IPS DF 6.9 (cell line): ENCODE measurements at regions not wholly inside any gene's neighbourhood (a gene's known extent, or its start where the extent isn't known, plus 50 kb on each side); places are given as distances from the start of the nearest gene placed in this dataset.

Source experiments
- DNase-seq: peaks from one replicate; pipeline ENCODE4 v3.0.0-alpha.2; 2013; ENCODE audit warnings: low read depth, low spot score
- H3K27ac ChIP-seq: one replicate; pipeline ENCODE4 v1.5.1; 2013; ENCODE audit warnings: low read length, control low read depth
- H3K27me3 ChIP-seq: 2 replicates; pipeline ENCODE4 v1.6.1; 2013; ENCODE audit warnings: mild to moderate bottlenecking, low read length; ENCODE audit not compliant: control insufficient read depth, insufficient read depth
- H3K36me3 ChIP-seq: 2 replicates; pipeline ENCODE4 v1.6.1; 2013; ENCODE audit warnings: low read length; ENCODE audit not compliant: control insufficient read depth, insufficient read depth
- H3K4me1 ChIP-seq: 2 replicates; pipeline ENCODE4 v1.6.1; 2013; ENCODE audit warnings: low read length; ENCODE audit not compliant: control insufficient read depth, insufficient read depth
- H3K4me3 ChIP-seq: 2 replicates; pipeline ENCODE4 v1.5.1; 2013; ENCODE audit warnings: mild to moderate bottlenecking, low read length
- H3K9me3 ChIP-seq: 2 replicates; pipeline ENCODE4 v1.6.1; 2013; ENCODE audit warnings: low read length, inconsistent platforms; ENCODE audit not compliant: control insufficient read depth, insufficient read depth
- WGBS: extraction: QIAGEN DNeasy Blood & Tissue Kit; methylation state at CpG from one replicate; pipeline ENCODE4 v1.1.7; 2013; ENCODE audit warnings: mixed read lengths, missing lambda C conversion rate; ENCODE audit not compliant: insufficient read length, insufficient coverage; 5-methylcytosine and 5-hydroxymethylcytosine counted together

DNA sequence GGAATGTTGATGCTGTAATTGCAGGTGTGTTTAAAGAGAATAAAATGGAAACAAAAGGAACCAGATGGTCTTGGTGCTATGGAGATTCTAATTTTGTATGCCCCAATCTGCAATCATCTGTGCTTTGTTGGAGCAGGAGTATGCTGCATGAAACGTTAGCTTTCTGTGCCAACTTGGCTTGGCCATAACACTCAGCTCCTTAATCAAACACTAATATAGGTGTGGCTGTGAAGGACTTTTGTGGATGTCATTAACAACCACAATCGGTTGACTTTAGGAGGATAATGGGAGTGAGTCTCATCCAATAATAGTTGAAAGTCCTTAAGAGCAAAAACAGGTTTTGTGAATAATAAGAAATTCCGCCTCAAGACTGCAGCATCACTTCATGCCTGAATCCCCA is 399.2 kb downstream of the NLGN4X start:
- H3K36me3 ChIP-seq, result no peaks in the 10 kb centered on the region
- no peaks in the 10 kb centered on the region for H3K9me3 ChIP-seq
- no peak overlapping the region for H3K27ac ChIP-seq
- DNase-seq, result no peak
- WGBS, result no CpG with 5 or more reads among the region's 3 CpGs
- H3K27me3 ChIP-seq, result no peaks in the 10 kb centered on the region
- H3K4me3 ChIP-seq, result no peak overlapping the region
- no peaks in the 10 kb centered on the region for H3K4me1 ChIP-seq

DNA sequence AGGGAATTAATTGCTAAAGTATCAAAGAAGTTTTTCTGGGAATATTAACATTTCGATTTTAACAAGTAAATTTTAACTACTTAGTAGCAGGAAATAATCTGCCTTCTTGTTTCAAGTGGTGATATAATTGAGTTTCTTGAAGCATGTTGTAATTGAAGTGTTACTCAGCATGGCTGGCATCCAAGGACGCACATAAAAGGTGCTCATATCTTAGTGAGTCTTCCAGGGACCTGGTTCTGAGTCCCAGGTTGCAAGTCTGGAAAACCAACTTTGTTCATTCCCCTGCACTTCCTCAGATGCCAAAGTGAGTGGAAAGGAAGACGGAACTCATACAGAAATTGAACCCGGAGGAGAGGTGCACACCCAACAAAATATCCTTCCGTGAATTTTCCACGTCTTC is 399.6 kb downstream of the NLGN4X start:
- no CpG with 5 or more reads among the region's 6 CpGs for WGBS
- Histone ChIP-seq H3K36me3 (no peaks in the 10 kb centered on the region), H3K9me3 (no peaks in the 10 kb centered on the region), H3K4me1 (no peaks in the 10 kb centered on the region), H3K27me3 (no peaks in the 10 kb centered on the region), H3K4me3 (no peak overlapping the region), H3K27ac (no peak overlapping the region)
- DNase-seq, result no peak

DNA sequence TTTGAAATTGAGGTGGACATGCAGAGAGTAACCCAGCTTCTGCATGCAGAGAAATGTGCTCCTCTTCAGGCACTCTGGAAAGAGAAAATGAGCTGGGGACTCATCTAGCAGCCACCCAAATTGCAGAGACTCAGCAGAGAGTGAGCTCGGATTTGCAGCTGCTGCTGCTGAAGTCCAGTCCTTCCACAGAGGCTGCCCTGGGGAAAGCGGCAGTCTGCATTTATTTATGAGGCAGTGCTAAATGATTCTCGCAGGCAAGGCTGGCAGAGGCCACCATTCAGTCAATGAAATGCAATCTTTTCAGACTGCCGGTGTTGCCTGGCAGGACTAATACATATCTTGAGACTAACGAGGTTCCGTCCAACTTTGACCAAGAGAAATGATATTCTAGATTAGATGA is 404.8 kb downstream of the NLGN4X start:
- no peaks in the 10 kb centered on the region for H3K9me3 ChIP-seq
- no peak for DNase-seq
- no peak overlapping the region for H3K27ac ChIP-seq
- H3K27me3 ChIP-seq, result no peaks in the 10 kb centered on the region
- H3K4me3 ChIP-seq, result no peak overlapping the region
- no peaks in the 10 kb centered on the region for H3K36me3 ChIP-seq
- no peaks in the 10 kb centered on the region for H3K4me1 ChIP-seq
- WGBS, result no CpG with 5 or more reads among the region's 6 CpGs

DNA sequence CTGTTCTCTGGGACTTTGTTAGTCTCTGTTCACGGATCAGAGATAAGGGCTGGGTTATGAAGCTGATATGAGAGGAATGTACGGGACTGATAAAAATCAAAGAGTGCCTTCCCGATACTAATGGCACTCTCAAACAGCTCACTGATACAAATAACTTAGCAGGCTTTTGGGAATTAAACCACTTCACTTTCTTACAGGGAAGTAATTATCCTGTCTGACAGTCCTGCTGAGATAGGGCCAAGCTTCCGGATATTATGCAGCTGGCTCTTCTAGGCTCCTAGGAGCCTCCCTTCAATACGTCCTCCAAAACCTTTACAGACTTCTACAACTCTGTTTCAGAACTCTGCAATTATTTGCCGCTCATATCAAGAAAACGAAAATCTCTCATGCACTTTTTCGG is 418.0 kb downstream of the NLGN4X start:
- no peaks in the 10 kb centered on the region for H3K9me3 ChIP-seq
- whole genome bisulfite sequencing, result no CpG with 5 or more reads among the region's 8 CpGs
- H3K36me3 ChIP-seq, result no peaks in the 10 kb centered on the region
- H3K27me3 ChIP-seq, result no peaks in the 10 kb centered on the region
- H3K4me3 ChIP-seq, result no peak overlapping the region
- no peak for DNase-seq
- no peak overlapping the region for H3K27ac ChIP-seq
- H3K4me1 ChIP-seq, result no peaks in the 10 kb centered on the region

GRCh38 chrX:5807181-5807580 is 421.5 kb downstream of the NLGN4X start:
- Histone ChIP-seq H3K4me3 (no peak overlapping the region), H3K9me3 (no peaks in the 10 kb centered on the region), H3K4me1 (no peaks in the 10 kb centered on the region), H3K36me3 (no peaks in the 10 kb centered on the region), H3K27me3 (no peaks in the 10 kb centered on the region), H3K27ac (no peak overlapping the region)
- no peak for DNase-seq
- no CpG with 5 or more reads among the region's 2 CpGs for WGBS

GRCh38 chrX:5802391-5802790 is 426.3 kb downstream of the NLGN4X start:
- H3K36me3 ChIP-seq, result no peaks in the 10 kb centered on the region
- no peaks in the 10 kb centered on the region for H3K27me3 ChIP-seq
- H3K27ac ChIP-seq, result no peak overlapping the region
- no peak overlapping the region for H3K4me3 ChIP-seq
- no peaks in the 10 kb centered on the region for H3K4me1 ChIP-seq
- no peaks in the 10 kb centered on the region for H3K9me3 ChIP-seq
- DNase-seq, result no peak
- no CpG with 5 or more reads among the region's 1 CpG for WGBS

GRCh38 chrX:5791721-5792120 is 436.9 kb downstream of the NLGN4X start:
- no peaks in the 10 kb centered on the region for H3K27me3 ChIP-seq
- no CpG with 5 or more reads among the region's 4 CpGs for WGBS
- H3K9me3 ChIP-seq, result no peaks in the 10 kb centered on the region
- H3K4me3 ChIP-seq, result no peak overlapping the region
- no peaks in the 10 kb centered on the region for H3K36me3 ChIP-seq
- no peaks in the 10 kb centered on the region for H3K4me1 ChIP-seq
- DNase-seq, result no peak
- H3K27ac ChIP-seq, result no peak overlapping the region

GRCh38 chrX:5788910-5789309 is 439.8 kb downstream of the NLGN4X start:
- no peaks in the 10 kb centered on the region for H3K4me1 ChIP-seq
- no peak overlapping the region for H3K4me3 ChIP-seq
- H3K27me3 ChIP-seq, result no peaks in the 10 kb centered on the region
- no peaks in the 10 kb centered on the region for H3K36me3 ChIP-seq
- no CpG with 5 or more reads among the region's 4 CpGs for WGBS
- no peak for DNase-seq
- no peak overlapping the region for H3K27ac ChIP-seq
- no peaks in the 10 kb centered on the region for H3K9me3 ChIP-seq

DNA sequence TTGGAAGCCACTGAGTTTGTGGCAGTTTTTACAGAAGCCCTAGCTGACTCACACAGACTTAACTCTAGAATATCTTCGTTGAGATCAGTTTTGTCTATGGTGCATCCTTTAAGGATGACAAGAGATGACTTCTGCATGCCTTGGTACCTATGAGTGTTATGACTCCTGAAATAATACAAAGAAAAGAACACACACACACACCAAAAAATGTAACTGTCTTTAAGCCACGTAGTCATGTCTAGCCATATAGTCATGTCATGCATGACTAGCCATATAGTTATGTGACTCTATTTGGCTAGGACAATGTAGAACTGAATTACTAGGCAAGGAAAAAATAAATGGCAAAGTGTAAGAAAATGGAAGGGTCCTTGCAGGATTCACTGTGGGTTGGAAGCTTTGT is 447.8 kb downstream of the NLGN4X start:
- H3K4me1 ChIP-seq, result no peaks in the 10 kb centered on the region
- H3K27ac ChIP-seq, result no peak overlapping the region
- WGBS, result no CpG with 5 or more reads among the region's 2 CpGs
- H3K9me3 ChIP-seq, result no peaks in the 10 kb centered on the region
- no peak for DNase-seq
- no peaks in the 10 kb centered on the region for H3K36me3 ChIP-seq
- no peak overlapping the region for H3K4me3 ChIP-seq
- no peaks in the 10 kb centered on the region for H3K27me3 ChIP-seq

- Histone ChIP-seq H3K9me3 (no peaks in the 10 kb centered on the region), H3K27me3 (no peaks in the 10 kb centered on the region), H3K36me3 (no peaks in the 10 kb centered on the region), H3K4me3 (no peak overlapping the region), H3K4me1 (no peaks in the 10 kb centered on the region), H3K27ac (no peak overlapping the region)
- no peak for DNase-seq
- WGBS, result no CpG with 5 or more reads among the region's 5 CpGs
Measured at GRCh38 chrX:5775846-5776430, 452.7 kb downstream of the NLGN4X start.

- no peaks in the 10 kb centered on the region for H3K4me1 ChIP-seq
- H3K9me3 ChIP-seq, result no peaks in the 10 kb centered on the region
- DNase-seq, result no peak
- H3K27me3 ChIP-seq, result no peaks in the 10 kb centered on the region
- H3K27ac ChIP-seq, result no peak overlapping the region
- H3K4me3 ChIP-seq, result no peak overlapping the region
- H3K36me3 ChIP-seq, result no peaks in the 10 kb centered on the region
Measured at GRCh38 chrX:5774446-5774845, 454.2 kb downstream of the NLGN4X start.
